SU-DHL-6 (cell line): ENCODE measurements at regions not wholly inside any gene's neighbourhood (a gene's known extent, or its start where the extent isn't known, plus 50 kb on each side); places are given as distances from the start of the nearest gene placed in this dataset.

Source experiments
- H2AFZ ChIP-seq: fragments of 200-600 bp; sonication (generic); 2 replicates; pipeline ENCODE4 v1.6.1; 2014; ENCODE audit warnings: low read depth, mild to moderate bottlenecking, moderate library complexity, mixed read lengths, antibody characterized with exemption, low read length; ENCODE audit not compliant: severe bottlenecking
- H3F3A ChIP-seq: fragments of 200-600 bp; shearing (Covaris generic); 2 replicates; pipeline ENCODE4 v1.6.0; 2016; ENCODE audit warnings: antibody characterized with exemption, mild to moderate bottlenecking; ENCODE audit not compliant: insufficient read depth
- H3K27ac ChIP-seq: fragments of 200-600 bp; sonication (generic); 2 replicates; pipeline ENCODE4 v1.5.1; 2016; ENCODE audit warnings: low read depth, mild to moderate bottlenecking, low read length, moderate library complexity, mixed read lengths
- H3K27me3 ChIP-seq: fragments of 200-600 bp; sonication (generic), shearing (Covaris generic); 2 replicates; pipeline ENCODE4 v1.6.0; 2014; ENCODE audit warnings: mild to moderate bottlenecking, low read length
- H3K36me3 ChIP-seq: fragments of 200-600 bp; sonication (generic); 2 replicates; pipeline ENCODE4 v1.6.1; 2014; ENCODE audit warnings: mild to moderate bottlenecking, low read length, mixed read lengths
- H3K4me2 ChIP-seq: fragments of 300-600, 200-600 bp; shearing (Covaris generic), sonication (generic); 2 replicates; pipeline ENCODE4 v1.6.0; 2014; ENCODE audit warnings: low read length, low read depth, mild to moderate bottlenecking; ENCODE audit not compliant: poor library complexity, severe bottlenecking
- H3K4me3 ChIP-seq: fragments of 200-600 bp; sonication (generic); 2 replicates; pipeline ENCODE4 v1.5.1; 2014; ENCODE audit warnings: antibody characterized with exemption, low read length, mild to moderate bottlenecking, mixed read lengths; ENCODE audit not compliant: insufficient read depth, poor library complexity, severe bottlenecking
- H3K79me2 ChIP-seq: fragments of 200-600 bp; sonication (generic); 2 replicates; pipeline ENCODE4 v1.6.1; 2014; ENCODE audit warnings: mild to moderate bottlenecking, low read length, moderate library complexity; ENCODE audit not compliant: insufficient read depth
- H3K9ac ChIP-seq: fragments of 200-600 bp; sonication (generic); 2 replicates; pipeline ENCODE4 v1.7.0; 2014; ENCODE audit warnings: mild to moderate bottlenecking, low read length
- H3K9me2 ChIP-seq: fragments of 200-600 bp; sonication (generic); replicated peaks from 2 replicates; pipeline ENCODE4 v1.6.1; 2014; ENCODE audit warnings: low read length; ENCODE audit not compliant: insufficient read depth
- H3K9me3 ChIP-seq: fragments of 200-600 bp; sonication (generic); 2 replicates; pipeline ENCODE4 v1.6.1; 2014; ENCODE audit warnings: low read length, mixed read lengths; ENCODE audit not compliant: insufficient read depth
- H4K20me1 ChIP-seq: fragments of 200-600 bp; sonication (generic); 2 replicates; pipeline ENCODE4 v1.6.1; 2014; ENCODE audit warnings: low read depth, mild to moderate bottlenecking, antibody characterized with exemption, low read length, moderate library complexity, mixed read lengths
- EZH2phosphoT487 ChIP-seq: fragments of 200-600 bp; sonication (generic), shearing (Covaris generic); conservative IDR thresholded peaks from 2 replicates; pipeline ENCODE4 v1.6.1; 2018; ENCODE audit warnings: mild to moderate bottlenecking, antibody characterized with exemption, low read length, moderate library complexity, mixed read lengths
- TF ChIP-seq, protein P1 (sequence below): fragments of 200-600 bp; sonication (generic); IDR thresholded peaks from one replicate; pipeline ENCODE4 v1.5.1; 2017; ENCODE audit warnings: antibody characterized with exemption, mild to moderate bottlenecking, low read length, moderate library complexity; ENCODE audit not compliant: insufficient read depth, poor library complexity, severe bottlenecking

GRCh38 chr16:76108460-76108859 lies 168.7 kb upstream of the CNTNAP4 start:
- Histone ChIP-seq H3K27me3 (no peaks in the 10 kb centered on the region), H3F3A (no peaks in the 10 kb centered on the region), H3K4me2 (no peak overlapping the region), H3K79me2 (no peaks in the 10 kb centered on the region), H3K9me2 (no peaks in the 10 kb centered on the region), H3K4me3 (no peak overlapping the region), H3K9me3 (no peaks in the 10 kb centered on the region), H2AFZ (no peak overlapping the region), H3K27ac (no peak overlapping the region), H4K20me1 (no peaks in the 10 kb centered on the region), H3K36me3 (no peaks in the 10 kb centered on the region), H3K9ac (no peak overlapping the region)
- TF ChIP-seq, protein P1, sequence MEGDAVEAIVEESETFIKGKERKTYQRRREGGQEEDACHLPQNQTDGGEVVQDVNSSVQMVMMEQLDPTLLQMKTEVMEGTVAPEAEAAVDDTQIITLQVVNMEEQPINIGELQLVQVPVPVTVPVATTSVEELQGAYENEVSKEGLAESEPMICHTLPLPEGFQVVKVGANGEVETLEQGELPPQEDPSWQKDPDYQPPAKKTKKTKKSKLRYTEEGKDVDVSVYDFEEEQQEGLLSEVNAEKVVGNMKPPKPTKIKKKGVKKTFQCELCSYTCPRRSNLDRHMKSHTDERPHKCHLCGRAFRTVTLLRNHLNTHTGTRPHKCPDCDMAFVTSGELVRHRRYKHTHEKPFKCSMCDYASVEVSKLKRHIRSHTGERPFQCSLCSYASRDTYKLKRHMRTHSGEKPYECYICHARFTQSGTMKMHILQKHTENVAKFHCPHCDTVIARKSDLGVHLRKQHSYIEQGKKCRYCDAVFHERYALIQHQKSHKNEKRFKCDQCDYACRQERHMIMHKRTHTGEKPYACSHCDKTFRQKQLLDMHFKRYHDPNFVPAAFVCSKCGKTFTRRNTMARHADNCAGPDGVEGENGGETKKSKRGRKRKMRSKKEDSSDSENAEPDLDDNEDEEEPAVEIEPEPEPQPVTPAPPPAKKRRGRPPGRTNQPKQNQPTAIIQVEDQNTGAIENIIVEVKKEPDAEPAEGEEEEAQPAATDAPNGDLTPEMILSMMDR: no peak
- TF ChIP-seq EZH2phosphoT487: no peak

- no peaks in the 10 kb centered on the region for H3K27me3 ChIP-seq
- no peak overlapping the region for H3K4me3 ChIP-seq
- no peaks in the 10 kb centered on the region for H3K9me3 ChIP-seq
- H3K36me3 ChIP-seq: no peaks in the 10 kb centered on the region
- TF ChIP-seq, protein P1: no peak
- TF ChIP-seq EZH2phosphoT487: no peak
- H3K9ac ChIP-seq: no peak overlapping the region
- no peak overlapping the region for H2AFZ ChIP-seq
- H3K27ac ChIP-seq: no peak overlapping the region
- H4K20me1 ChIP-seq: no peaks in the 10 kb centered on the region
- H3K79me2 ChIP-seq: no peaks in the 10 kb centered on the region
- no peak overlapping the region for H3K4me2 ChIP-seq
- H3K9me2 ChIP-seq: no peaks in the 10 kb centered on the region
- H3F3A ChIP-seq: no peaks in the 10 kb centered on the region
Measured at GRCh38 chr16:76114681-76115080, 162.5 kb upstream of the CNTNAP4 start.

DNA sequence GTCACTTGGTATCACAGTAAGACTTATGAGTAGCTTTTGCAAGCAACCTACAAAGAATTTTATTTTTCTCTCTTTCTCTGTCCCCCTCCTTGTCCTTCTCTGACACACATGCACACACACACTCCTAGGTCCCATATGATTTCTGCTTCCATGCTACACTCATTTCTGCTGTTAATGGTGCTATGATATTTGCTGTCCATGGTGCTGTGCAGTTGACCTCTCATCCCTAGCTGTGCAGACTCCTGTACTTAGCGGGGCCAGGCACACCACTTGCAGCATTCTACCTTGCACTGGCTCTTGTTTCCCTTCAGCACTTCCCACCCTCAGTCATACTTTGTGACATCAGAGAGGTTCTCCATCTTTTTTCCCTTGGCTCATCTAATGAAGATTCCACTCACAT lies 158.9 kb upstream of the CNTNAP4 start:
- Histone ChIP-seq H3K9me2 (no peaks in the 10 kb centered on the region), H3K4me2 (no peak overlapping the region), H3K4me3 (no peak overlapping the region), H3K9me3 (no peaks in the 10 kb centered on the region), H3F3A (no peaks in the 10 kb centered on the region), H3K79me2 (no peaks in the 10 kb centered on the region), H3K27ac (no peak overlapping the region), H3K9ac (no peak overlapping the region), H3K27me3 (no peaks in the 10 kb centered on the region), H2AFZ (no peak overlapping the region), H3K36me3 (no peaks in the 10 kb centered on the region), H4K20me1 (no peaks in the 10 kb centered on the region)
- TF ChIP-seq, protein P1: no peak
- TF ChIP-seq EZH2phosphoT487: no peak
